Smooth muscle cell (in vitro differentiated cells): ENCODE measurements at regions not wholly inside any gene's neighbourhood (a gene's known extent, or its start where the extent isn't known, plus 50 kb on each side); places are given as distances from the start of the nearest gene placed in this dataset.

Experiments
- DNase-seq: peaks from one replicate; lab custom pipeline; 2025; ENCODE audit not compliant: unreplicated experiment; lab: John Stamatoyannopoulos, UW
- H2AFZ ChIP-seq: fragments of 200-600 bp; sonication (generic); 2 replicates; pipeline ENCODE4 v1.6.0; 2016; ENCODE audit warnings: antibody characterized with exemption, low read depth, mild to moderate bottlenecking
- H3F3A ChIP-seq: fragments of 200-600 bp; sonication (generic); 2 replicates; pipeline ENCODE4 v1.6.0; 2017; ENCODE audit warnings: antibody characterized with exemption, low read depth
- H3K27ac ChIP-seq: fragments of 200-600 bp; sonication (generic); 2 replicates; pipeline ENCODE4 v1.5.1; 2016; ENCODE audit warnings: low read depth, mild to moderate bottlenecking
- H3K27me3 ChIP-seq: fragments of 200-600 bp; sonication (generic); 2 replicates; pipeline ENCODE4 v1.6.1; 2016; ENCODE audit warnings: low read depth, mild to moderate bottlenecking
- H3K36me3 ChIP-seq: fragments of 200-600 bp; sonication (generic); 2 replicates; pipeline ENCODE4 v1.5.1; 2016; ENCODE audit warnings: low read depth
- H3K4me1 ChIP-seq: fragments of 200-600 bp; sonication (generic); 2 replicates; pipeline ENCODE4 v1.5.1; 2016; ENCODE audit warnings: low read depth
- H3K4me2 ChIP-seq: fragments of 200-600 bp; sonication (generic); 2 replicates; pipeline ENCODE4 v1.6.0; 2016; ENCODE audit warnings: mild to moderate bottlenecking
- H3K4me3 ChIP-seq: fragments of 200-600 bp; sonication (generic); 2 replicates; pipeline ENCODE4 v1.5.1; 2016; ENCODE audit warnings: mild to moderate bottlenecking
- H3K79me2 ChIP-seq: fragments of 200-600 bp; sonication (generic); 2 replicates; pipeline ENCODE4 v1.6.0; 2016; ENCODE audit warnings: low read depth, mild to moderate bottlenecking
- H3K9ac ChIP-seq: fragments of 200-600 bp; sonication (generic); 2 replicates; pipeline ENCODE4 v1.6.0; 2016; ENCODE audit warnings: low read depth
- H3K9me3 ChIP-seq: fragments of 200-600 bp; sonication (generic); replicated peaks from 2 replicates; pipeline ENCODE4 v1.5.1; 2016; ENCODE audit warnings: low read depth
- H4K20me1 ChIP-seq: fragments of 200-600 bp; sonication (generic); 2 replicates; pipeline ENCODE4 v1.6.0; 2016; ENCODE audit warnings: low read depth
- CTCF ChIP-seq: fragments of 200-600 bp; sonication (generic); IDR thresholded peaks from 2 replicates; pipeline ENCODE4 v1.5.1; 2017; ENCODE audit warnings: borderline replicate concordance, mild to moderate bottlenecking, antibody characterized with exemption; ENCODE audit not compliant: insufficient read depth, poor library complexity, severe bottlenecking
- WGBS: methylation state at CpG from one replicate; pipeline ENCODE4 v1.1.7; 2016; ENCODE audit warnings: low lambda C conversion rate; 5-methylcytosine and 5-hydroxymethylcytosine counted together

- Histone ChIP-seq H3K79me2 (no peaks in the 10 kb centered on the region), H3K4me1 (no peaks in the 10 kb centered on the region), H4K20me1 (no peaks in the 10 kb centered on the region), H3F3A (no peaks in the 10 kb centered on the region), H3K9me3 (no peaks in the 10 kb centered on the region), H3K9ac (no peak overlapping the region), H3K4me2 (no peak overlapping the region), H3K27ac (no peak overlapping the region), H2AFZ (no peak overlapping the region), H3K27me3 (no peaks in the 10 kb centered on the region), H3K4me3 (no peak overlapping the region), H3K36me3 (no peaks in the 10 kb centered on the region)
- DNase-seq: no peak
- no peak for TF ChIP-seq CTCF
- whole genome bisulfite sequencing: 89% methylated on average over 4 of the region's 4 CpGs
Observed at GRCh38 chr2:19472391-19472978, 114.1 kb upstream of the OSR1 start.

GRCh38 chr2:19471491-19471890, 113.1 kb upstream of the OSR1 start:
- no peaks in the 10 kb centered on the region for H3K36me3 ChIP-seq
- no peak for DNase-seq
- H3K27ac ChIP-seq: no peak overlapping the region
- H3K9ac ChIP-seq: no peak overlapping the region
- H3F3A ChIP-seq: no peaks in the 10 kb centered on the region
- TF ChIP-seq CTCF: no peak
- no peaks in the 10 kb centered on the region for H4K20me1 ChIP-seq
- H3K79me2 ChIP-seq: no peaks in the 10 kb centered on the region
- H3K4me1 ChIP-seq: no peaks in the 10 kb centered on the region
- no peaks in the 10 kb centered on the region for H3K9me3 ChIP-seq
- no peak overlapping the region for H2AFZ ChIP-seq
- no peaks in the 10 kb centered on the region for H3K27me3 ChIP-seq
- no peak overlapping the region for H3K4me2 ChIP-seq
- no peak overlapping the region for H3K4me3 ChIP-seq
- 92% methylated on average over 4 of the region's 4 CpGs for WGBS

- no peak overlapping the region for H3K4me3 ChIP-seq
- H2AFZ ChIP-seq: no peak overlapping the region
- H3K27ac ChIP-seq: no peak overlapping the region
- H3F3A ChIP-seq: no peaks in the 10 kb centered on the region
- no peaks in the 10 kb centered on the region for H3K9me3 ChIP-seq
- no peaks in the 10 kb centered on the region for H3K36me3 ChIP-seq
- no peak for TF ChIP-seq CTCF
- no peaks in the 10 kb centered on the region for H3K79me2 ChIP-seq
- H3K4me1 ChIP-seq: no peaks in the 10 kb centered on the region
- no peak overlapping the region for H3K9ac ChIP-seq
- H4K20me1 ChIP-seq: no peaks in the 10 kb centered on the region
- H3K4me2 ChIP-seq: no peak overlapping the region
- no peak for DNase-seq
- H3K27me3 ChIP-seq: no peaks in the 10 kb centered on the region
Observed at GRCh38 chr2:19465978-19466377, 107.6 kb upstream of the OSR1 start.

- Histone ChIP-seq H3K4me3 (no peak overlapping the region), H3F3A (no peaks in the 10 kb centered on the region), H4K20me1 (no peaks in the 10 kb centered on the region), H3K27me3 (no peaks in the 10 kb centered on the region), H3K27ac (no peak overlapping the region), H3K79me2 (no peaks in the 10 kb centered on the region), H3K4me1 (no peaks in the 10 kb centered on the region), H3K4me2 (no peak overlapping the region), H3K9ac (no peak overlapping the region), H2AFZ (no peak overlapping the region), H3K9me3 (no peaks in the 10 kb centered on the region), H3K36me3 (no peaks in the 10 kb centered on the region)
- WGBS: 27% methylated on average over 2 of the region's 2 CpGs
- DNase-seq: no peak
- no peak for TF ChIP-seq CTCF
Observed at GRCh38 chr2:19462256-19462645, 103.8 kb upstream of the OSR1 start.
